ENCODE measurements at regions not wholly inside any gene's neighbourhood (a gene's known extent, or its start where the extent isn't known, plus 50 kb on each side); places are given as distances from the start of the nearest gene placed in this dataset.

GRCh38 chr18:72261590-72261989 is 282.6 kb downstream of the CBLN2 start:
- TF ChIP-seq POLR2AphosphoS5 (IDR thresholded peaks at IDR 0.05; ENCODE audit: low read depth, low read length) (no peak), CTCF (IDR thresholded peaks at IDR 0.05) (no peak), TCF7L2 (IDR thresholded peaks at IDR 0.05; ENCODE audit: low read depth, low read length) (no peak), SIN3A (IDR thresholded peaks at IDR 0.05; ENCODE audit: borderline replicate concordance, insufficient read depth, low read depth, low read length) (no peak), REST (IDR thresholded peaks at IDR 0.05; ENCODE audit: insufficient read depth in 1 of 2, low read depth in 2 of 2, low read length in 1 of 2) (no peak)
